Fibroblast of villous mesenchyme (primary cell): ENCODE measurements at regions not wholly inside any gene's neighbourhood (a gene's known extent, or its start where the extent isn't known, plus 50 kb on each side); places are given as distances from the start of the nearest gene placed in this dataset.

ENCODE experiments used
- DNase-seq: peaks from one replicate; pipeline ENCODE4 v3.0.0-alpha.2; 2010; ENCODE audit warnings: low read depth
- H3K4me3 ChIP-seq: 2 replicates; pipeline ENCODE4 v1.5.1; 2011; ENCODE audit warnings: low read depth, mild to moderate bottlenecking, low read length
- CTCF ChIP-seq: IDR thresholded peaks from 2 replicates; pipeline ENCODE4 v1.5.1; 2012; ENCODE audit warnings: low read depth, mild to moderate bottlenecking, low read length; ENCODE audit not compliant: insufficient read depth

GRCh38 chrX:39911278-39911897 lies 186.4 kb downstream of the BCOR start:
- no peak for TF ChIP-seq CTCF
- DNase-seq = no peak
- no peak overlapping the region for H3K4me3 ChIP-seq

- no peak for DNase-seq
- no peak for TF ChIP-seq CTCF
- H3K4me3 ChIP-seq = no peak overlapping the region
These were observed 185.6 kb downstream of the BCOR start for GRCh38 chrX:39912126-39912525.

- H3K4me3 ChIP-seq = no peak overlapping the region
- DNase-seq = no peak
- TF ChIP-seq CTCF = no peak
These were observed 182.7 kb downstream of the BCOR start for GRCh38 chrX:39915081-39915480.

- no peak overlapping the region for H3K4me3 ChIP-seq
- no peak for TF ChIP-seq CTCF
- no peak for DNase-seq
These were observed 182.2 kb downstream of the BCOR start for GRCh38 chrX:39915596-39915995.

- TF ChIP-seq CTCF = no peak
- H3K4me3 ChIP-seq = no peak overlapping the region
- DNase-seq = no peak
These were observed 175.9 kb downstream of the BCOR start for GRCh38 chrX:39921838-39922237.

- TF ChIP-seq CTCF = no peak
- DNase-seq = no peak
- no peak overlapping the region for H3K4me3 ChIP-seq
These were observed 175.3 kb downstream of the BCOR start for GRCh38 chrX:39922488-39922887.

GRCh38 chrX:39922926-39923325 lies 174.8 kb downstream of the BCOR start:
- H3K4me3 ChIP-seq = no peak overlapping the region
- no peak for DNase-seq
- TF ChIP-seq CTCF = no peak
